Peyer's patch (tissue), 4 donors: ENCODE measurements at regions not wholly inside any gene's neighbourhood (a gene's known extent, or its start where the extent isn't known, plus 50 kb on each side); places are given as distances from the start of the nearest gene placed in this dataset.

Experiments
- CTCF ChIP-seq, 6 experiments: fragments of 450-650 bp in 4 of 6; fragments of 200-600 bp in 2 of 6; sonication (generic) in 1 of 6; IDR thresholded peaks; one replicate each; pipeline ENCODE4 v1.5.1; 2017 to 2019; ENCODE audit warnings: antibody characterized with exemption in 6 of 6, mild to moderate bottlenecking in 3 of 6, moderate library complexity in 1 of 6
- POLR2A ChIP-seq, 2 donors: fragments of 450-650 bp; IDR thresholded peaks; one replicate each; pipeline ENCODE4 v1.5.1; 2017; ENCODE audit warnings: antibody characterized with exemption in 2 of 2, mild to moderate bottlenecking in 2 of 2, moderate library complexity in 2 of 2

GRCh38 chr20:47897461-47897860 lies 112.2 kb upstream of the SULF2 start:
- TF ChIP-seq CTCF (IDR thresholded peaks at IDR 0.05), result no peak
- no peak for TF ChIP-seq POLR2A (IDR thresholded peaks at IDR 0.05)
